Neural progenitor cell (in vitro differentiated cells): ENCODE measurements at regions not wholly inside any gene's neighbourhood (a gene's known extent, or its start where the extent isn't known, plus 50 kb on each side); places are given as distances from the start of the nearest gene placed in this dataset.

Experiments
- DNase-seq: peaks from one replicate; pipeline ENCODE4 v3.0.0-alpha.2; 2016; ENCODE audit warnings: low spot score
- H2AFZ ChIP-seq: fragments of 200-600 bp; sonication (generic); replicated peaks from 2 replicates; pipeline ENCODE4 v1.6.1; 2016; ENCODE audit warnings: antibody characterized with exemption
- H3F3A ChIP-seq: fragments of 200-600 bp; sonication (generic); 2 replicates; pipeline ENCODE4 v1.6.1; 2016; ENCODE audit warnings: antibody characterized with exemption, low read depth
- H3K27ac ChIP-seq: fragments of 200-600 bp; sonication (generic); 2 replicates; pipeline ENCODE4 v1.5.1; 2016; ENCODE audit warnings: mild to moderate bottlenecking
- H3K27me3 ChIP-seq: fragments of 200-600 bp; sonication (generic); 2 replicates; pipeline ENCODE4 v1.6.1; 2016; ENCODE audit warnings: mild to moderate bottlenecking, moderate library complexity
- H3K36me3 ChIP-seq: fragments of 200-600 bp; sonication (generic); 2 replicates; pipeline ENCODE4 v1.5.1; 2016
- H3K4me1 ChIP-seq: fragments of 200-600 bp; sonication (generic); 2 replicates; pipeline ENCODE4 v1.6.1; 2016; ENCODE audit warnings: mixed run types
- H3K4me2 ChIP-seq: fragments of 200-600 bp; sonication (generic); 2 replicates; pipeline ENCODE4 v1.6.1; 2016
- H3K4me3 ChIP-seq: fragments of 200-600 bp; sonication (generic); 2 replicates; pipeline ENCODE4 v1.5.1; 2016
- H3K79me2 ChIP-seq: fragments of 200-600 bp; sonication (generic); 2 replicates; pipeline ENCODE4 v1.6.1; 2016; ENCODE audit warnings: low read depth
- H3K9ac ChIP-seq: fragments of 200-600 bp; sonication (generic); 2 replicates; pipeline ENCODE4 v1.6.1; 2016
- H3K9me3 ChIP-seq: fragments of 200-600 bp; sonication (generic); 2 replicates; pipeline ENCODE4 v1.5.1; 2016; ENCODE audit warnings: low read depth
- H4K20me1 ChIP-seq: fragments of 200-600 bp; sonication (generic); 2 replicates; pipeline ENCODE4 v1.6.1; 2016; ENCODE audit warnings: low read depth
- H3K27ac Mint-ChIP-seq: 3 replicates; pipeline ENCODE4 v1.8.0; 2021; ENCODE audit warnings: mixed read lengths
- H3K27me3 Mint-ChIP-seq: 2 replicates; pipeline ENCODE4 v1.8.0; 2022; ENCODE audit warnings: low read depth, mild to moderate bottlenecking, inconsistent platforms, moderate library complexity, mixed read lengths; ENCODE audit not compliant: insufficient read depth
- H3K36me3 Mint-ChIP-seq: 3 replicates; pipeline ENCODE4 v1.8.0; 2021; ENCODE audit warnings: mixed read lengths
- H3K4me1 Mint-ChIP-seq: 3 replicates; pipeline ENCODE4 v1.8.0; 2021; ENCODE audit warnings: mixed read lengths
- H3K4me3 Mint-ChIP-seq: 3 replicates; pipeline ENCODE4 v1.8.0; 2021; ENCODE audit warnings: mild to moderate bottlenecking, moderate library complexity, mixed read lengths
- H3K9me3 Mint-ChIP-seq: 3 replicates; pipeline ENCODE4 v1.8.0; 2020; ENCODE audit warnings: mixed read lengths
- EZH2 ChIP-seq: fragments of 200-600 bp; sonication (generic); IDR thresholded peaks from 2 replicates; pipeline ENCODE4 v1.6.1; 2017; ENCODE audit warnings: antibody characterized with exemption, mild to moderate bottlenecking, moderate library complexity
- EZH2phosphoT487 ChIP-seq: fragments of 200-600 bp; sonication (generic); IDR thresholded peaks from 2 replicates; pipeline ENCODE4 v1.6.1; 2017; ENCODE audit warnings: antibody characterized with exemption
- TF ChIP-seq, protein P1 (sequence below): fragments of 200-600 bp; sonication (generic); IDR thresholded peaks from 2 replicates; pipeline ENCODE4 v1.5.1; 2017; ENCODE audit warnings: antibody characterized with exemption, mild to moderate bottlenecking

GRCh38 chr1:216827251-216827650 lies 104.0 kb upstream of the ESRRG start:
- H3K27ac Mint-ChIP-seq: no peak overlapping the region
- Histone ChIP-seq H4K20me1 (no peaks in the 10 kb centered on the region), H3K4me3 (no peak overlapping the region), H3K4me2 (no peak overlapping the region), H3K27me3 (no peaks in the 10 kb centered on the region), H3F3A (no peaks in the 10 kb centered on the region), H2AFZ (no peak overlapping the region), H3K79me2 (no peaks in the 10 kb centered on the region), H3K4me1 (peaks cover 14% of the 10 kb centered on the region), H3K9me3 (no peaks in the 10 kb centered on the region), H3K27ac (no peak overlapping the region), H3K9ac (no peak overlapping the region), H3K36me3 (no peaks in the 10 kb centered on the region)
- no peaks in the 10 kb centered on the region for H3K9me3 Mint-ChIP-seq
- TF ChIP-seq, protein P1, sequence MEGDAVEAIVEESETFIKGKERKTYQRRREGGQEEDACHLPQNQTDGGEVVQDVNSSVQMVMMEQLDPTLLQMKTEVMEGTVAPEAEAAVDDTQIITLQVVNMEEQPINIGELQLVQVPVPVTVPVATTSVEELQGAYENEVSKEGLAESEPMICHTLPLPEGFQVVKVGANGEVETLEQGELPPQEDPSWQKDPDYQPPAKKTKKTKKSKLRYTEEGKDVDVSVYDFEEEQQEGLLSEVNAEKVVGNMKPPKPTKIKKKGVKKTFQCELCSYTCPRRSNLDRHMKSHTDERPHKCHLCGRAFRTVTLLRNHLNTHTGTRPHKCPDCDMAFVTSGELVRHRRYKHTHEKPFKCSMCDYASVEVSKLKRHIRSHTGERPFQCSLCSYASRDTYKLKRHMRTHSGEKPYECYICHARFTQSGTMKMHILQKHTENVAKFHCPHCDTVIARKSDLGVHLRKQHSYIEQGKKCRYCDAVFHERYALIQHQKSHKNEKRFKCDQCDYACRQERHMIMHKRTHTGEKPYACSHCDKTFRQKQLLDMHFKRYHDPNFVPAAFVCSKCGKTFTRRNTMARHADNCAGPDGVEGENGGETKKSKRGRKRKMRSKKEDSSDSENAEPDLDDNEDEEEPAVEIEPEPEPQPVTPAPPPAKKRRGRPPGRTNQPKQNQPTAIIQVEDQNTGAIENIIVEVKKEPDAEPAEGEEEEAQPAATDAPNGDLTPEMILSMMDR: no peak
- TF ChIP-seq EZH2phosphoT487 (no peak), EZH2 (no peak)
- H3K4me3 Mint-ChIP-seq: no peak overlapping the region
- H3K4me1 Mint-ChIP-seq: no peaks in the 10 kb centered on the region
- H3K36me3 Mint-ChIP-seq: no peaks in the 10 kb centered on the region
- no peaks in the 10 kb centered on the region for H3K27me3 Mint-ChIP-seq
- no peak for DNase-seq

- H3K9me3 ChIP-seq: no peaks in the 10 kb centered on the region
- DNase-seq: no peak
- Mint-ChIP-seq H3K27me3 (no peaks in the 10 kb centered on the region), H3K4me3 (no peak overlapping the region), H3K4me1 (peaks cover 2% of the 10 kb centered on the region), H3K36me3 (no peaks in the 10 kb centered on the region), H3K27ac (no peak overlapping the region), H3K9me3 (no peaks in the 10 kb centered on the region)
- H4K20me1 ChIP-seq: no peaks in the 10 kb centered on the region
- peaks cover 14% of the 10 kb centered on the region for H3K4me1 ChIP-seq
- no peaks in the 10 kb centered on the region for H3F3A ChIP-seq
- H3K4me2 ChIP-seq: no peak overlapping the region
- H3K9ac ChIP-seq: no peak overlapping the region
- no peaks in the 10 kb centered on the region for H3K36me3 ChIP-seq
- no peak for TF ChIP-seq EZH2phosphoT487
- no peak for TF ChIP-seq EZH2
- TF ChIP-seq, protein P1: no peak
- H3K4me3 ChIP-seq: no peak overlapping the region
- no peak overlapping the region for H3K27ac ChIP-seq
- no peaks in the 10 kb centered on the region for H3K79me2 ChIP-seq
- no peaks in the 10 kb centered on the region for H3K27me3 ChIP-seq
- H2AFZ ChIP-seq: no peak overlapping the region
Measured at GRCh38 chr1:216826646-216827045, 103.4 kb upstream of the ESRRG start.

DNA sequence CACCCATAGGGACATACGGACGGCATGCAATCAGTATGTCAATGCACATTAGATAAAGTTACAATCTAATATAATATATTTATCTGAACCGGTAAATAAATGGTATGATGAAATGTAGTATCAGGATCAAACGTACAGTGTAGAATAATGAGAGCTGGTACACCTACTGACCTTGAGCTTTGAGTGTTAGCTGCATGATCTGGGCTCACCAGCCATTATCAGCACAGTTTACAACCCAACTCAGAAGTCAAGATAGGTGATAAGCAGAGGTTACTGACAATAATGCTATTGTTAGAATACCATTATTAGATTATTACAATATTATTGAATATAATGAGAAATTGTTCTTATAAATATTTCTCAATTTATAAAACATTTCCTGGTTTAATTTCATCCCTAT lies 103.0 kb upstream of the ESRRG start:
- peaks cover 3% of the 10 kb centered on the region for H3K4me1 Mint-ChIP-seq
- TF ChIP-seq EZH2: no peak
- no peak for TF ChIP-seq EZH2phosphoT487
- TF ChIP-seq, protein P1: no peak
- H3F3A ChIP-seq: no peaks in the 10 kb centered on the region
- H3K27ac Mint-ChIP-seq: no peak overlapping the region
- no peaks in the 10 kb centered on the region for H3K9me3 Mint-ChIP-seq
- H3K4me1 ChIP-seq: peaks cover 10% of the 10 kb centered on the region
- H2AFZ ChIP-seq: no peak overlapping the region
- H3K27ac ChIP-seq: no peak overlapping the region
- no peaks in the 10 kb centered on the region for H4K20me1 ChIP-seq
- H3K4me2 ChIP-seq: no peak overlapping the region
- DNase-seq: no peak
- H3K4me3 ChIP-seq: no peak overlapping the region
- H3K27me3 ChIP-seq: no peaks in the 10 kb centered on the region
- H3K27me3 Mint-ChIP-seq: no peaks in the 10 kb centered on the region
- H3K79me2 ChIP-seq: no peaks in the 10 kb centered on the region
- no peaks in the 10 kb centered on the region for H3K9me3 ChIP-seq
- no peaks in the 10 kb centered on the region for H3K36me3 Mint-ChIP-seq
- H3K4me3 Mint-ChIP-seq: no peak overlapping the region
- H3K9ac ChIP-seq: no peak overlapping the region
- H3K36me3 ChIP-seq: no peaks in the 10 kb centered on the region
